GM12864 (cell line): ENCODE measurements at regions not wholly inside any gene's neighbourhood (a gene's known extent, or its start where the extent isn't known, plus 50 kb on each side); places are given as distances from the start of the nearest gene placed in this dataset.
"Not testable (repeated sequence)": the region's sequence is repeated elsewhere in the genome, so short reads cannot be mapped to it uniquely, and the experiment has no call there.

Experiments
- DNase-seq: peaks from one replicate; pipeline ENCODE4 v3.0.0-alpha.2; 2011; ENCODE audit warnings: low read depth
- H3K4me3 ChIP-seq: 2 replicates; pipeline ENCODE4 v1.5.1; 2011; ENCODE audit warnings: mild to moderate bottlenecking, low read depth, low read length, control low read depth
- CTCF ChIP-seq: IDR thresholded peaks from 2 replicates; pipeline ENCODE4 v1.5.1; 2011; ENCODE audit warnings: low read depth, mild to moderate bottlenecking, moderate library complexity, low read length, control low read depth, inconsistent platforms; ENCODE audit errors: missing control alignments

GRCh38 chr13:89402211-89402610 is 1731.0 kb downstream of the SLITRK5 start:
- no peak for TF ChIP-seq CTCF
- no peak overlapping the region for H3K4me3 ChIP-seq
- no peak for DNase-seq

GRCh38 chr13:89406096-89406495 is 1734.9 kb downstream of the SLITRK5 start:
- H3K4me3 ChIP-seq, DNase-seq: not testable (repeated sequence)

GRCh38 chr13:89407357-89407756 is 1736.2 kb downstream of the SLITRK5 start:
- DNase-seq, result no peak
- no peak overlapping the region for H3K4me3 ChIP-seq
- no peak for TF ChIP-seq CTCF

- no peak for DNase-seq
- TF ChIP-seq CTCF, result no peak
Observed at GRCh38 chr13:89432997-89433396, 1761.8 kb downstream of the SLITRK5 start.

GRCh38 chr13:89434624-89435023 is 1763.5 kb downstream of the SLITRK5 start:
- not testable (repeated sequence) for H3K4me3 ChIP-seq, DNase-seq

More at GRCh38 chr13:89432997-89433396, 1761.8 kb downstream of the SLITRK5 start:
- H3K4me3 ChIP-seq, result no peak overlapping the region

GRCh38 chr13:89454681-89455080 is 1783.5 kb downstream of the SLITRK5 start:
- DNase-seq, result no peak
- TF ChIP-seq CTCF, result no peak
- H3K4me3 ChIP-seq, result no peak overlapping the region

- TF ChIP-seq CTCF, result no peak
- no peak for DNase-seq
- H3K4me3 ChIP-seq, result no peak overlapping the region
Observed at GRCh38 chr13:89455225-89455624, 1784.1 kb downstream of the SLITRK5 start.

GRCh38 chr13:89455741-89456140 is 1784.6 kb downstream of the SLITRK5 start:
- DNase-seq, result no peak

More at GRCh38 chr13:89455741-89456140, 1784.6 kb downstream of the SLITRK5 start:
- no peak for TF ChIP-seq CTCF
- no peak overlapping the region for H3K4me3 ChIP-seq
